ACC112 (cell line): ENCODE measurements at regions not wholly inside any gene's neighbourhood (a gene's known extent, or its start where the extent isn't known, plus 50 kb on each side); places are given as distances from the start of the nearest gene placed in this dataset.

ENCODE experiments used
- H2AFZ ChIP-seq: fragments of 200-600 bp; sonication (generic); one replicate; pipeline ENCODE4 v1.6.0; 2017; ENCODE audit warnings: antibody characterized with exemption, low read length; ENCODE audit not compliant: unreplicated experiment
- H3K27ac ChIP-seq: fragments of 200-600 bp; sonication (generic); 2 replicates; pipeline ENCODE4 v1.5.1; 2014; ENCODE audit warnings: low read depth, mild to moderate bottlenecking, antibody characterized with exemption, low read length, moderate library complexity
- H3K27me3 ChIP-seq: fragments of 200-600 bp; sonication (generic); 2 replicates; pipeline ENCODE4 v1.6.1; 2014; ENCODE audit warnings: mild to moderate bottlenecking, antibody characterized with exemption, low read length, moderate library complexity, mixed read lengths; ENCODE audit not compliant: insufficient read depth
- H3K36me3 ChIP-seq: fragments of 200-600 bp; sonication (generic); 2 replicates; pipeline ENCODE4 v1.6.1; 2016; ENCODE audit warnings: mild to moderate bottlenecking, antibody characterized with exemption, low read length, moderate library complexity, mixed read lengths; ENCODE audit not compliant: insufficient read depth
- H3K4me1 ChIP-seq: fragments of 200-600 bp; sonication (generic); one replicate; pipeline ENCODE4 v1.6.1; 2016; ENCODE audit warnings: low read length, mixed read lengths; ENCODE audit not compliant: insufficient read depth, unreplicated experiment, control insufficient read depth
- H3K4me3 ChIP-seq: fragments of 200-600 bp; sonication (generic); 2 replicates; pipeline ENCODE4 v1.5.1; 2014; ENCODE audit warnings: mild to moderate bottlenecking, low read depth, low read length
- H3K79me2 ChIP-seq: fragments of 200-600 bp; sonication (generic); one replicate; pipeline ENCODE4 v1.6.0; 2016; ENCODE audit warnings: low read length; ENCODE audit not compliant: control insufficient read depth, unreplicated experiment, insufficient read depth

DNA sequence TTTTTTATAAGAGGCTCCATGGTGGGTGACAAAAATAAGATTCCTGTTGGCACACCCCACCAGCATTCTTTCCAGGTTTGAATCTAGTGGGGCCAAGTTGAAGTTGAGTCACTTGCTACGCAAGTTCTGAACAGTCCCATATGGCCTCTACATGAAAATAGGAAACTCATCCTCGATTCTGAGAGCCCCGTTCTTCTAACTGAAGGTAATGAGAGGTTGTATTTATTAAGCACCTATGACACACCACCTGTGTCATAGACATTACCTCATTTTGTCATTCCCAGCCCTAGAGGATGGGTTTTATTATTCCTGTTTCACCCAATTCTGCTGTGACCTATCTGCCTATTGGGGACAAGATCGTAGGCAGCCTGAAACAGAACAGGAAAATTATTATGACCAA lies 131.7 kb downstream of the ACTL7B start:
- no peak overlapping the region for H3K27ac ChIP-seq

DNA sequence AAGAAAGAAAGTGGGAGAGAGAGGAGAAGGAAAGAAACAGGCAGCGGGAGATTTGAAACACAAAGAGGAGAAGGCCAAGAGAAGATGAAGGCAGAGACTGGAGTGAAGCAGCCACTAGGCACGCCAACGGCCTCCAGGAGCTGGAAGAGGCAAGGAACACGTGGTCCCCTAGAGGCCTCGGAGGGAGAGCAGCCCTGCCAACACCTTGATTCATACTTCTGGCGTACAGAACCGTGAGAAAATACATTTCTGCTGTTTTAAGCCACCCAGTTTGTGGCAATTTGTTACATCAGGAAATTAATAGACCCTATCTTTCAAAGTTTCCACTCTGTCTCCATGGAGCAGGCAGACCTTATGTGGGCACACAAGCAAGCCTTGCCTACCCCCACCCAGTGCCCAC lies 133.4 kb downstream of the ACTL7B start:
- Histone ChIP-seq H3K4me1 (no peaks in the 10 kb centered on the region), H3K4me3 (no peak overlapping the region), H3K36me3 (no peaks in the 10 kb centered on the region)

More for the DNA sequence above, 131.7 kb downstream of the ACTL7B start:
- H3K4me1 ChIP-seq: no peaks in the 10 kb centered on the region
- H3K79me2 ChIP-seq: no peaks in the 10 kb centered on the region
- H3K27me3 ChIP-seq: no peaks in the 10 kb centered on the region
- no peaks in the 10 kb centered on the region for H3K36me3 ChIP-seq
- no peak overlapping the region for H2AFZ ChIP-seq
- no peak overlapping the region for H3K4me3 ChIP-seq

DNA sequence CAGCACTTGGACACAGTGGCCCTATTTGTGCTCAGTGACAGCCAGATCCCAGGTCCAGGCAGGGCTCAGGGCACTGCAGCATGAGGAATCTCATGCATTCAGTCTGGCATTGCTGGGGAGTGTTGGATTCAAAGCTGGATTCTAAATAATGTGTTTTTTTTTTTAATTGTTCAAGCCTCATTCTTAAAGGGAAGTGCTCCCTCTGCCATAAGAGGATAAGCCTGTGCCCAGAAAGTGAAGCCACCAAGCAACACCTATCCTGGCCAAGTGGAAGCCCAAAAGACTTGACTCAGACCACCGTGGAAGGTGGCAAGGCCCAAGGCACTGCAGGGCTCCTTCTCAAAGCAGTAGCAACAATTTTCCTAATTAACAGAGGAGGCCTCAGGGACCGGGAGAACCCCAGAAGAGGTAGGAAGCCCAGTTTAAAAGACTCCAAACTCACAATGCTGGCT lies 135.6 kb downstream of the ACTL7B start:
- no peaks in the 10 kb centered on the region for H3K36me3 ChIP-seq
- H3K27me3 ChIP-seq: no peaks in the 10 kb centered on the region
- H3K4me3 ChIP-seq: no peak overlapping the region
- no peak overlapping the region for H2AFZ ChIP-seq
- no peaks in the 10 kb centered on the region for H3K79me2 ChIP-seq
- no peak overlapping the region for H3K27ac ChIP-seq
- H3K4me1 ChIP-seq: no peaks in the 10 kb centered on the region

More for the DNA sequence above, 133.4 kb downstream of the ACTL7B start:
- no peaks in the 10 kb centered on the region for H3K79me2 ChIP-seq
- no peaks in the 10 kb centered on the region for H3K27me3 ChIP-seq
- H3K27ac ChIP-seq: no peak overlapping the region
- H2AFZ ChIP-seq: no peak overlapping the region

DNA sequence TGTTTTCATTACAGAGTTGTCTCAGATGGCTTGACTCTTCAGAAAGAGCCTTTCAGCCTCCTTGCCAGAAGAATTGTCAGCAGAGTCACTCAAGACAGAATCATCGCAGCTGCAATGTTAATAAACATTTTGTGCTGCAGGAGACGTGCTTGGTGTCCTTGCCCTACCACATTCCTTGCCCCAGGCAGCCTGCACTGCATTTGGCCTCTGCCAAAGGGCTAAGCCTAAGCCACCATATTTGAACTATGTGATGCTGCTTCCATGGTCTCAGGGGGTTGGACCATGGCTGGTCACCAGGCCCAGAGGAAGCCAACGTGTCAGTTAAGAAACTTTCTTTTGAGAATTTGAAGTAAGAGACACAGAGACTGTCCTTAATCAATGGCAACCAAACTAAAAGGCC lies 145.4 kb downstream of the ACTL7B start:
- H3K27me3 ChIP-seq: peaks cover 21% of the 10 kb centered on the region; the same call in 1 of the 2 replicates
- H3K4me3 ChIP-seq: no peak overlapping the region
- H3K4me1 ChIP-seq: no peaks in the 10 kb centered on the region
- H3K79me2 ChIP-seq: no peaks in the 10 kb centered on the region
- no peaks in the 10 kb centered on the region for H3K36me3 ChIP-seq
- H2AFZ ChIP-seq: no peak overlapping the region
- no peak overlapping the region for H3K27ac ChIP-seq

DNA sequence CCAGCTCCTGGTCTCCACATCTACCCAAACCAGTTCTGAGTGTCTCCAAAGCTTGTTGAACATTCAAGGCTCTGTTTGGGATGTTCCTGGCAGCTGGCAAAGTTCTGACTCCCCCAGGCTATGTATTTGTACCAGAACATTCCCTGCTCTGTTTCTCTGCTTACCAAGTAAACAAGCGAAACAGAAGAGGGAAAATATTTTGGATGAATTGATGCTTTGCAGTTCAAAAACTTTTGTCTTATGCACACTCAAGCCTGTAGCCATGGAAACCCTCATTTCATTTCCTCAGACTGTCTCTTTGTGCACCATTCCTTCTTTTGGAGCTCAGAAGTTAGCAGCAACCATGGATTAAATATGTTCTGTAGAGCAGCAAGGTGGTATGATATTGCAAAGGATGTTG lies 145.8 kb downstream of the ACTL7B start:
- H3K36me3 ChIP-seq: no peaks in the 10 kb centered on the region
- no peak overlapping the region for H2AFZ ChIP-seq
- peaks cover 21% of the 10 kb centered on the region; the same call in 1 of the 2 replicates for H3K27me3 ChIP-seq
- H3K4me1 ChIP-seq: peaks cover under 1% of the 10 kb centered on the region
- no peaks in the 10 kb centered on the region for H3K79me2 ChIP-seq
- no peak overlapping the region for H3K27ac ChIP-seq
- no peak overlapping the region for H3K4me3 ChIP-seq

DNA sequence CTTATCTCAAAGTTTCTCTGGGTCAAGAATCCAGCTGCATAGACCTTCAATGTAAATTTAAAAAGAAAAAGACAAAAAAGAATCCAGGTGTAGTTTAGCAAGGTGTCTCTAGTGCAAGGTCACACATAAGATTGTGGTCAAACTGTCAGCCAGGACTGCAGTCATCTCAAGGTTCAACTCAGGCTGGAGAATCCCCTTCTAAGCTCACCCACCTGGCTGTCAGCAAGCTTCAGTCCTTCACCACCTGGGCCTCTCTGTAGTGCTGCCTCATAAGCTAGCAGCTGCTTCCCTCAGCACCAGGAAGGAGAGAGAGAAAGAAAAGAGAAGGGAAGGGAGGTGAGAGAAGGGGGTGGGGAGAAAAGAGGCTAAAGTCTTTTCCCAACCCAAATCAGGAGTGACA lies 146.7 kb downstream of the ACTL7B start:
- Histone ChIP-seq H2AFZ (no peak overlapping the region), H3K27me3 (peaks cover 21% of the 10 kb centered on the region; the same call in 1 of the 2 replicates), H3K4me3 (no peak overlapping the region), H3K27ac (no peak overlapping the region), H3K36me3 (no peaks in the 10 kb centered on the region), H3K4me1 (peaks cover 9% of the 10 kb centered on the region), H3K79me2 (no peaks in the 10 kb centered on the region)

DNA sequence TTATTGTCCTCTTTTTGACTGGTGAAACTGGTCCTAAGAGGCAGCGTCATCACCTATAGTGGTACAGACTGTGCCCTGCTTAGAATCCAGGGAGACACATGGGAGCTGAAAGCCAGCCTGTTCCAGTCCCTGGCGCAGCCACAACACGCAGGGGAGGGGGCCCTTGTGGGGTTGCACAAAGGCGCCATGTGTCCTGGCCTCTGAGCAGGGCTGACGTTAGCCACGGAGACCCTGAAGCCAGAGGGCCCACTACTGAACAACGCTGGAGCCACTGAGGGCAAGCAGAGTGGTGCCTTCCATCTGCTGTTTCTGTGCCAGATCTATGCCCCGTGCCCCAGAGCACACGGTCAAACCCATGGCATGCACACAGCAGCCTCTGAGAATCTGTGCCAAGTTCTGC lies 147.3 kb downstream of the ACTL7B start:
- H3K27me3 ChIP-seq: peaks cover 21% of the 10 kb centered on the region; the same call in 1 of the 2 replicates
- H3K36me3 ChIP-seq: no peaks in the 10 kb centered on the region
- H3K4me3 ChIP-seq: no peak overlapping the region
- H3K4me1 ChIP-seq: peaks cover 11% of the 10 kb centered on the region
- no peaks in the 10 kb centered on the region for H3K79me2 ChIP-seq
- H3K27ac ChIP-seq: no peak overlapping the region
- no peak overlapping the region for H2AFZ ChIP-seq

DNA sequence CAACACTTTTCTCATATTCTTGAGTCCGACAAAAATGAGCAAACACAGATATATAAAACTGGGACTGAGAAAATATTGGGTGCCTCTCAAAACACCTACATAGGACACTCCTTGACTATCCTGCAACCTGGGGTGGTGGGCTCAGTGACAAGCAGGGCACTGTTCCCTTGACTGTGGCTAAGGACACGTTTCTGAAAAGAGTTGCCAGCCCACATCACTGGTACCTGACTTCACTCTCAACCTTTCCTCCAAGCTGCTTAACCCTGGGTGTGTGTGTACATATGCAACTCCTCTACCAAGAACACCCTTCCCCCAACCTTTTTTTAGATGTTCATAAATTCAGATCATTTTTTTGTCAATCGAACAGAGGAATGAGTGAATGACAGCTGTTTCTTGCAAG lies 148.7 kb downstream of the ACTL7B start:
- no peak overlapping the region for H3K27ac ChIP-seq
- no peak overlapping the region for H2AFZ ChIP-seq
- H3K4me1 ChIP-seq: peaks cover 11% of the 10 kb centered on the region
- no peaks in the 10 kb centered on the region for H3K36me3 ChIP-seq
- no peak overlapping the region for H3K4me3 ChIP-seq
- H3K79me2 ChIP-seq: no peaks in the 10 kb centered on the region
- H3K27me3 ChIP-seq: peaks cover 21% of the 10 kb centered on the region; the same call in 1 of the 2 replicates

DNA sequence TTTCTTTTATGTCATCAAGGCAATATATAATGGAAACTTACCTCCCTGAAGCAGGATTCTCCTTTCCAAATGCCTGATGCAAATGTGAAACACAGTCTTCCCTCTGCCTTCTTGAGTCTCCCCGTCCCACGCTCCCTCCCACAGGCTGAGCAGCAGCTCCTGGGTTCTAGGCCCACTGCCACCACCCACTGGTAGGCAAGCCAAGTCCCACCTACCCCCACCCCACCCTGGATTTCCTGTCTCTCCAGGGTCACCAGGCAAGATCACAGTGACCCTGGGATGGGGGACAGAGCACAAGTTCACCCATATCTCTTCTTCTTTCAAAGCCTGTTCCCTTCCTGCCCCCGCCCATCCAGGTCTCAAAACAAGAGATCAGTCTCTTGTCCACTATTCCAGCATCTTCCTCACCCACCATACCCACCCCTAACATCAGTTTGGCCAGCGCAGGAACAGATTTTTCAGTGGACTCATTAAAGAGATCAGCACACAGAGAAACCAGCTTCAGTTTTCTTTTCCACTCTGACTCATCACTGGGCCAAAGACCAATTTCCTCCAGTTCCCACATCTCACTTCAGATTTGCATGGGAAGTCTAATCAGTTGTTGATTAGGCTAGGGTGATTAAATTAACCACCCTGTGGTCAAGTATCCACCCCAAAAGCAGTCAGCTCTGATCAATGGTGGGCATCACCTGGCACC lies 151.5 kb downstream of the ACTL7B start:
- Histone ChIP-seq H3K36me3 (no peaks in the 10 kb centered on the region), H2AFZ (peak overlapping the region; percentile 43), H3K4me1 (peaks cover 11% of the 10 kb centered on the region), H3K4me3 (no peak overlapping the region), H3K27ac (no peak overlapping the region), H3K79me2 (no peaks in the 10 kb centered on the region), H3K27me3 (peaks cover 15% of the 10 kb centered on the region; the same call in 1 of the 2 replicates)

DNA sequence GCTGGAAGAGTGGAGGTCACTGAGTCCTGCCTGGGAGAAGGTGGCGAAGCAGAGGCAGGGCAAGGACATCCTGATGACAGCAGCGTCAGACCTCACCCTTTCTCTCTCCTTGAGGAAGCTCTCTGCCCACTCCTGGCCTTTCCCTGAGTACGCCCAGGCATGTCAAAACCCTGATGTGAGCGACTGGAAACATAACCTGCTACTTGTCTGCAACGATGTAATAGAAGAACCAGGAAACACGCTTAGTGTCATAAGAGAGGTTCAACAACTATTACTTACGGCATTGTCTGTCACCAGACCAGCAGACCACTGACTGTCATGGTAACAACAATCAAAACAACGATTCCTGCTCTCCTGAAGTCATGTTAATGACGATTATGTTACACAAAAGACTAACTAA lies 152.4 kb downstream of the ACTL7B start:
- H3K4me1 ChIP-seq: peaks cover 11% of the 10 kb centered on the region
- no peak overlapping the region for H2AFZ ChIP-seq
- H3K27me3 ChIP-seq: peaks cover 9% of the 10 kb centered on the region; the same call in 1 of the 2 replicates
- H3K27ac ChIP-seq: no peak overlapping the region
- no peaks in the 10 kb centered on the region for H3K79me2 ChIP-seq
- no peaks in the 10 kb centered on the region for H3K36me3 ChIP-seq
- H3K4me3 ChIP-seq: no peak overlapping the region

DNA sequence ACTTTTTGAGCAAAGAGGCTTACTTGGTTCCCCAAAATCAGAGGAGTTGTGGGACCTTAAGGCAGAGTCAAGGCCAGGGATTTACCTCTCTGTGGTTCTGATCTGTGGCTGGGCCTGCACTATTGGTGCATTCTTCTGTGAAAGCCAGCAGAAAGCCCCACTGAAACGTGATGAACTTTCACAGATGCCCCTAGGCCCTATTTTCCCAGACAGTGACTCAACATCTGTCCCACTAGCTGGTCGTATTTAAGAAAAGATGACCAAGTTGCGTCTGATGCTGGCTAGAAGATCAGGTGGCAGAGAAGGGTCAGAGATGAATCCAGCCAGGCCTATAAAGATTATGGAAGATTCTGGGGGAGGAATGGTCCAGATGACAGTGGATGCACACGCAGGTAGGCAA lies 153.1 kb downstream of the ACTL7B start:
- H3K27me3 ChIP-seq: 0 out of 2 replicates have a peak, but pooled peaks cover 5% of the 10 kb centered on the region
- peaks cover 11% of the 10 kb centered on the region for H3K4me1 ChIP-seq
- H3K4me3 ChIP-seq: no peak overlapping the region
- no peak overlapping the region for H2AFZ ChIP-seq
- H3K27ac ChIP-seq: no peak overlapping the region
- H3K36me3 ChIP-seq: no peaks in the 10 kb centered on the region
- no peaks in the 10 kb centered on the region for H3K79me2 ChIP-seq
